MM.1S (cell line): ENCODE measurements at regions not wholly inside any gene's neighbourhood (a gene's known extent, or its start where the extent isn't known, plus 50 kb on each side); places are given as distances from the start of the nearest gene placed in this dataset.

Source experiments
- DNase-seq: peaks from one replicate; pipeline ENCODE4 v3.0.0-alpha.2; 2015
- H2AFZ ChIP-seq: fragments of 300-600 bp; sonication (generic); 2 replicates; pipeline ENCODE4 v1.6.0; 2016; ENCODE audit warnings: antibody characterized with exemption, low read length
- H3F3A ChIP-seq: fragments of 300-600 bp; sonication (generic); 2 replicates; pipeline ENCODE4 v1.6.1; 2016; ENCODE audit warnings: mild to moderate bottlenecking, antibody characterized with exemption, low read length, moderate library complexity, mixed read lengths; ENCODE audit not compliant: insufficient read depth
- H3K27ac ChIP-seq: fragments of 300-600 bp; sonication (generic); 2 replicates; pipeline ENCODE4 v1.5.1; 2016; ENCODE audit warnings: mild to moderate bottlenecking, low read length
- H3K27me3 ChIP-seq: fragments of 300-600 bp; sonication (generic); replicated peaks from 2 replicates; pipeline ENCODE4 v1.6.0; 2016; ENCODE audit warnings: low read length; ENCODE audit not compliant: insufficient read depth
- H3K36me3 ChIP-seq: fragments of 300-600 bp; sonication (generic); replicated peaks from 2 replicates; pipeline ENCODE4 v1.6.1; 2016; ENCODE audit warnings: mild to moderate bottlenecking, low read length, mixed read lengths; ENCODE audit not compliant: insufficient read depth
- H3K4me1 ChIP-seq: fragments of 300-600 bp; sonication (generic); 2 replicates; pipeline ENCODE4 v1.6.1; 2016; ENCODE audit warnings: low read length, mixed read lengths
- H3K4me2 ChIP-seq: fragments of 300-600 bp; sonication (generic); 2 replicates; pipeline ENCODE4 v1.6.0; 2016; ENCODE audit warnings: low read depth, low read length
- H3K4me3 ChIP-seq: fragments of 300-600 bp; sonication (generic); 2 replicates; pipeline ENCODE4 v1.5.1; 2016; ENCODE audit warnings: low read length, mixed read lengths
- H3K79me2 ChIP-seq: fragments of 300-600 bp; sonication (generic); 2 replicates; pipeline ENCODE4 v1.6.1; 2016; ENCODE audit warnings: mixed run types, low read length, mixed read lengths
- H3K9ac ChIP-seq: fragments of 300-600 bp; sonication (generic); 2 replicates; pipeline ENCODE4 v1.6.1; 2016; ENCODE audit warnings: low read length, mixed read lengths
- H3K9me2 ChIP-seq: fragments of 300-600 bp; sonication (generic); replicated peaks from 2 replicates; pipeline ENCODE4 v1.6.1; 2016; ENCODE audit warnings: mild to moderate bottlenecking, low read length, mixed read lengths; ENCODE audit not compliant: insufficient read depth
- H3K9me3 ChIP-seq: fragments of 300-600 bp; sonication (generic); replicated peaks from 2 replicates; pipeline ENCODE4 v1.6.1; 2016; ENCODE audit warnings: mild to moderate bottlenecking, low read length, mixed read lengths; ENCODE audit not compliant: insufficient read depth
- H4K20me1 ChIP-seq: fragments of 300-600 bp; sonication (generic); 2 replicates; pipeline ENCODE4 v1.6.1; 2016; ENCODE audit warnings: mild to moderate bottlenecking, low read length, moderate library complexity, mixed read lengths; ENCODE audit not compliant: insufficient read depth
- EZH2 ChIP-seq: fragments of 300-600 bp; sonication (generic); optimal IDR thresholded peaks from 2 replicates; pipeline ENCODE3; 2017; ENCODE audit warnings: low read depth, mild to moderate bottlenecking, antibody characterized with exemption, low read length, mixed read lengths
- EZH2phosphoT487 ChIP-seq: fragments of 300-600 bp; sonication (generic); IDR thresholded peaks from 2 replicates; pipeline ENCODE4 v1.6.1; 2018; ENCODE audit warnings: antibody characterized with exemption, low read length
- TF ChIP-seq, protein P1 (sequence below): fragments of 300-600 bp; sonication (generic); IDR thresholded peaks from 2 replicates; pipeline ENCODE4 v1.5.1; 2016; ENCODE audit warnings: antibody characterized with exemption, low read length, mixed read lengths

DNA sequence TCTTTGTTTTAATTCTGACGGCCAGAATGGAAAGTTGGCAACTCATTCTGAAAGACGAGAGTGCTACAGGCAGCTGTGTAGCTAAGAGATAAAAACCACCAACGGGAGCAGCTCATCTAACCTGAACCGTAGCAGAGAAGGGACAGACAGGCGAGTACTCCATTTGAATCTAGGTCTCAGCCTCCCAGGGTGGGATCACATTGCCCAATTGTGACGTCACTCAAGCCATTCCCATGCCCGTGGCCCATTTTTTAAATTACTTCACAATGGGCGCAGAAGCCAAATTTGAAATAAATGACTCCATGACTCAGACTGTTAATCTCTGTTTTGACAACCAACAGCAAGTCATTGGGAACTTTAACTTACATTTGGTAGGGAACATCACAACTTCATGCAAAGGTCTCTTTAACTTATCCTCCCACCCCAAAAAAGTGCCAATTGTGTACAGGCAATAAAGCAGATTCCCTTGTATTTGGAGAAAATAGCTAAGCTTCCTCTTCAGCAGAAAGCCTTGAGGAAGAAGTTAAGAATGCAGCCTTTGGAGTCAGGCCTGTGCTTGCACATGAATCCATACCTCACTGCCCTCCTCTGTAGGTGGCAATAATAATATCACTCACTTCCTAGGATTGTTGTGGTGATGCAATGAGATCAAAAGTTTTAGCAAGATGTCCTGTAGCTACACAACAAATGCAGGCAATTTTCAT is 93.2 kb upstream of the KIF5B start:
- Histone ChIP-seq H4K20me1 (no peaks in the 10 kb centered on the region), H3K36me3 (no peaks in the 10 kb centered on the region), H3K4me3 (no peak overlapping the region), H3K9me3 (no peaks in the 10 kb centered on the region), H3K79me2 (no peaks in the 10 kb centered on the region), H3K4me2 (no peak overlapping the region), H3K27me3 (no peaks in the 10 kb centered on the region), H3F3A (no peaks in the 10 kb centered on the region), H3K4me1 (no peaks in the 10 kb centered on the region), H3K9me2 (no peaks in the 10 kb centered on the region), H3K27ac (no peak overlapping the region), H3K9ac (no peak overlapping the region), H2AFZ (no peak overlapping the region)
- DNase-seq, result no peak
- TF ChIP-seq, protein P1, sequence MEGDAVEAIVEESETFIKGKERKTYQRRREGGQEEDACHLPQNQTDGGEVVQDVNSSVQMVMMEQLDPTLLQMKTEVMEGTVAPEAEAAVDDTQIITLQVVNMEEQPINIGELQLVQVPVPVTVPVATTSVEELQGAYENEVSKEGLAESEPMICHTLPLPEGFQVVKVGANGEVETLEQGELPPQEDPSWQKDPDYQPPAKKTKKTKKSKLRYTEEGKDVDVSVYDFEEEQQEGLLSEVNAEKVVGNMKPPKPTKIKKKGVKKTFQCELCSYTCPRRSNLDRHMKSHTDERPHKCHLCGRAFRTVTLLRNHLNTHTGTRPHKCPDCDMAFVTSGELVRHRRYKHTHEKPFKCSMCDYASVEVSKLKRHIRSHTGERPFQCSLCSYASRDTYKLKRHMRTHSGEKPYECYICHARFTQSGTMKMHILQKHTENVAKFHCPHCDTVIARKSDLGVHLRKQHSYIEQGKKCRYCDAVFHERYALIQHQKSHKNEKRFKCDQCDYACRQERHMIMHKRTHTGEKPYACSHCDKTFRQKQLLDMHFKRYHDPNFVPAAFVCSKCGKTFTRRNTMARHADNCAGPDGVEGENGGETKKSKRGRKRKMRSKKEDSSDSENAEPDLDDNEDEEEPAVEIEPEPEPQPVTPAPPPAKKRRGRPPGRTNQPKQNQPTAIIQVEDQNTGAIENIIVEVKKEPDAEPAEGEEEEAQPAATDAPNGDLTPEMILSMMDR, result no peak
- TF ChIP-seq EZH2 (no peak), EZH2phosphoT487 (no peak)

- H3K27ac ChIP-seq, result no peak overlapping the region
- no peaks in the 10 kb centered on the region for H4K20me1 ChIP-seq
- no peaks in the 10 kb centered on the region for H3K9me2 ChIP-seq
- H3F3A ChIP-seq, result no peaks in the 10 kb centered on the region
- no peaks in the 10 kb centered on the region for H3K79me2 ChIP-seq
- no peak overlapping the region for H3K9ac ChIP-seq
- no peaks in the 10 kb centered on the region for H3K27me3 ChIP-seq
- no peaks in the 10 kb centered on the region for H3K9me3 ChIP-seq
- H2AFZ ChIP-seq, result no peak overlapping the region
- no peak for DNase-seq
- TF ChIP-seq EZH2 (no peak), EZH2phosphoT487 (no peak)
- TF ChIP-seq, protein P1, result no peak
- H3K4me1 ChIP-seq, result no peaks in the 10 kb centered on the region
- no peak overlapping the region for H3K4me3 ChIP-seq
- no peak overlapping the region for H3K4me2 ChIP-seq
- no peaks in the 10 kb centered on the region for H3K36me3 ChIP-seq
Observed at GRCh38 chr10:32148864-32149251, 92.6 kb upstream of the KIF5B start.

DNA sequence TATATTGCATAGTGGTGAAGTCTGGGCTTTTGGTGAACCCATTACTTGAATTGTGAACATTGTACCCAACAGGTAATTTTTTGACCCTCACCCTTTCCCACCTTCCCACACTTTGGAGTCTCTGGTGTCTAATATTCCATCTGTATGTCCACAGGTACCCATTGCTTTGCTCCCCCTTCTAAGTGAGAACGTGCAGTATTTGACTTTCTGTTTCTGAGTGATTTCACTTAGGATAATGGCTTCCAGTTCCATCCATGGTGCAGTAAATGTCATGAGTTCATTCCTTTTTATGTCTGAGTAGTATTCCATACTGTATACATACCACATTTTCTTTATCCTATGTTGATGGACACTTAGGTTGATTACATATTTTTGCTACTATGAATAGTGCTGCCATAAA is 91.5 kb upstream of the KIF5B start:
- no peak overlapping the region for H2AFZ ChIP-seq
- H3K79me2 ChIP-seq, result no peaks in the 10 kb centered on the region
- H3K9me3 ChIP-seq, result no peaks in the 10 kb centered on the region
- no peaks in the 10 kb centered on the region for H3K36me3 ChIP-seq
- no peak overlapping the region for H3K27ac ChIP-seq
- no peak overlapping the region for H3K9ac ChIP-seq
- H3K9me2 ChIP-seq, result no peaks in the 10 kb centered on the region
- H4K20me1 ChIP-seq, result no peaks in the 10 kb centered on the region
- no peak overlapping the region for H3K4me2 ChIP-seq
- no peaks in the 10 kb centered on the region for H3K27me3 ChIP-seq
- no peaks in the 10 kb centered on the region for H3K4me1 ChIP-seq
- H3F3A ChIP-seq, result no peaks in the 10 kb centered on the region
- no peak overlapping the region for H3K4me3 ChIP-seq
- DNase-seq, result no peak
- TF ChIP-seq EZH2phosphoT487, result no peak
- TF ChIP-seq, protein P1, result no peak
- no peak for TF ChIP-seq EZH2
